GM19193 (cell line): ENCODE measurements at regions not wholly inside any gene's neighbourhood (a gene's known extent, or its start where the extent isn't known, plus 50 kb on each side); places are given as distances from the start of the nearest gene placed in this dataset.

ENCODE experiments used
- POLR2A ChIP-seq: IDR thresholded peaks from 4 replicates; pipeline ENCODE4 v1.6.1; 2011; ENCODE audit not compliant: insufficient read depth, insufficient read length; ENCODE audit errors: extremely low read depth

DNA sequence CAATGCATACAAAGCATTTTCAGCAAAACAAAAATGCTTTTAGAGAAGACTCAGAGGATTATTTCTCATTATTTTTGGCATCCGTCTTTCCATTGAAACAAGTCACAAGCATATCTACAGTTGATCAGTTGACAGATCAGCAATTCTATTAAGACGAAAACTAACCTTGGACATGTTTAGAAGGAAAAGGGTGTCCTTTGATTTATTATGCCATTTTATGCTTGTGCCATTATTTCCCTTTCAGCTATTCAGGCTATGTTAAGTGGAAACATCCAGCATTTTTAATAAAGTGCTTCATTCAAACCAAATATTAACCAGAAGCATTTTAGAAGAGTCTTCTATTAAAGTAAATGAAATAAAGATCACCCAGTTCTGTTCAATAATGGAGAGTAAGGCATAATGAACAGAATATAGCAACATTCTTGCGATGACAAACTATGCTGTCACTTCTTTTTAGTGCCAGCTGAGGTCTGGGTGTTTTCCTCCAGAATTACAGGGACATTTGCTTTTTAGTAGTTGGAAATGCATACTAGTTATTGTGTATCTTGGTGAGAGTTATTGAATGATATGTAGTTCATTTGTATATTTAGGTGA lies 481.4 kb downstream of the PLA2G4A start:
- TF ChIP-seq POLR2A: no peak

- no peak for TF ChIP-seq POLR2A
Measured at GRCh38 chr1:187313115-187313514, 484.4 kb downstream of the PLA2G4A start.

GRCh38 chr1:187326557-187326956 lies 497.8 kb downstream of the PLA2G4A start:
- no peak for TF ChIP-seq POLR2A

- no peak for TF ChIP-seq POLR2A
Measured at GRCh38 chr1:187336441-187337168, 507.9 kb downstream of the PLA2G4A start.

- TF ChIP-seq POLR2A: no peak
Measured at GRCh38 chr1:187338762-187339412, 510.1 kb downstream of the PLA2G4A start.

GRCh38 chr1:187342495-187342894 lies 513.7 kb downstream of the PLA2G4A start:
- TF ChIP-seq POLR2A: no peak

DNA sequence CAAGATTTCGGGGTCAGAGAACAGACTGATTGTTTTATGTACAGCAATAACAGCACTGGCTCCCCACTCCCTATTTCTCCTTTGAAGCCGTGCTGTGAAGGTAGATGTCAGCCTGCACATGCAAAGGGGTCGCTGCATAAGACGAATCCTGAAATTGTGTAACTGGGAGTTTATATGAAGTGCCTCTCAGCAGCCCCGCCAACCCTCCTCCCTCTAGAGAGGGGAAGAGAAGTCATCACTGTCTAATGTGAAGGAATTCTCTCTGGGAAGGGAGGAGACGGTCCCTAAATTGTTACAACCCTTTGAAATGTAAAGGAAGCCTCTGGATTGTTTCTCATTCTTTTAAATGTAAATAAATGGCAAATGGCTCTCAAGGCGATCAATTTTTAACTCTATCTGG lies 545.3 kb downstream of the PLA2G4A start:
- no peak for TF ChIP-seq POLR2A

DNA sequence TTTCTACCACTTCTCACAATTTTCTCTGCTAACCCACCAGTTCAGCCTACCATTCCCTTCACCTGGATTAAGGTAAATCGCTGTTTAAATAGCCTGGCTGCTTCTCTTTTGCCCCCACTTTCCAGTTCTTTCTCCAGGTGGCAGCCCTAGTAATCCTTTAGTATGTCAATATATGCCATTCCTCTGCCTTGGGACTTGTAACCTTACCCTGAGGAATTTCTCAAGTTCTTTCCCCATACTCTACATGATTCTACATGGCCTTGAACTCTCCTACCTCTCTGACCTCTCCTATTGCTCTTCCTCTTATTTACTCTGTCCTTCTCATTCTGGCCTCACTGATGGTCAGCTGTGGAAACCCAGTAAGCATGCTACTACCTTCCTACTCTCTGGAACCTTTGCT lies 546.0 kb downstream of the PLA2G4A start:
- no peak for TF ChIP-seq POLR2A

DNA sequence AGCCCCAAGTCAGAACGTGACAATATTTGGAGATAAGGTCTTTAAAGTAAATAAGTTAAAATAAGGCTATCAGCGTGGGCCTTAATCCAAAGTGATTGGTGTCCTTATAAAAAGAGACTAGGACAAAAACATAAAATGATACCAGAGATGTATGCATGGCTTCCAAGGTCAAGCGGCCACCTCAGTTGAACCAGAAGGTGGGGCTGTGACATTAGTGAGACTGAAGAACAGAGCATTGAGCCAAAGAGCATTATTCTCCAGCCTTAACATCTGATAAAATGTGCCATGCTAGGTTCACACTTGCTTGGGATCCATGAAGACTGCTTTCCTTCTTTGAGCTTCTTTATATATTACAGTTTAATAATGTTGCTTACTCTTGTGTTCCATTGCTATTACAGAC lies 554.6 kb downstream of the PLA2G4A start:
- no peak for TF ChIP-seq POLR2A

GRCh38 chr1:187384504-187384903 lies 555.8 kb downstream of the PLA2G4A start:
- TF ChIP-seq POLR2A: no peak

- TF ChIP-seq POLR2A: no peak
Measured at GRCh38 chr1:187390215-187390818, 561.6 kb downstream of the PLA2G4A start.

GRCh38 chr1:187396226-187396625 lies 567.5 kb downstream of the PLA2G4A start:
- no peak for TF ChIP-seq POLR2A

DNA sequence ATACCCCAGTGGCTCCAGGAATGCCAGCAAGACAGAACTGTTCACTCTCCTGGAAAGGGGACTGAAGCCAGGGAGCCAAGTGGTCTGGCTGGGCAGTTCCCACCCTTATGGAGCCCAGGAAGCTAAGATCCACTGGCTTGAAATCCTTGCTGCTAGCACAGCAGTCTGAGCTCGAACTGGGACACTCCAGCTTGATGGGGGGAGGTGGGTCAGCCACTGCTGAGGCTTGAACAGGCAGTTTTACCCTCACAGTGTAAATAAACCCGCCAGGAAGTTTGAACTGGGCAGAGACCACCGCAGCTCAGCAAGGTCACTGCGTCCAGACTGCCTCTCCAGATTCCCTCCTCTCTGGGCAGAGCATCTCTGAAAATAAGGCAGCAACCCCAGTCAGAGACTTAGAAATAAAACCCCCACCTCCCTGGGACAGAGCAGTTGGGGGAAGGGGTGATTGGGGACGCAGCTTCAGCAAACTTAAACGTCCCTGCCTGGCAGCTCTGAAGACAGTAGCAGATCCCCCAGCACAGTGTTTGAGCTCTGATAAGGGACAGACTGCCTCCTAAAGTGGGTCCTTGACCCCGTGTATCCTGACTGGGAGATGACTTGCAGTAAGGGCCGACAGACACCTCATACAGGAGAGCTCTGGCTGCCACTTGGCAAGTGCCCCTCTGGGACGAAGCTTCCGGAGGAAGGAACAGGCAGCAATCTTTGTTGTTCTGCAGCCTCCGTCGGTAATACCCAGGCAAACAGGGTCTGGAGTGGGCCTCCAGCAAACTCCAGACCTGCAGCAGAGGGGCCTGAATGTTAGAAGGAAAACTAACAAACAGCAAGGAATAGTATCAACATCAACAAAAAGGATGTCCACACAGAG lies 568.4 kb downstream of the PLA2G4A start:
- no peak for TF ChIP-seq POLR2A

DNA sequence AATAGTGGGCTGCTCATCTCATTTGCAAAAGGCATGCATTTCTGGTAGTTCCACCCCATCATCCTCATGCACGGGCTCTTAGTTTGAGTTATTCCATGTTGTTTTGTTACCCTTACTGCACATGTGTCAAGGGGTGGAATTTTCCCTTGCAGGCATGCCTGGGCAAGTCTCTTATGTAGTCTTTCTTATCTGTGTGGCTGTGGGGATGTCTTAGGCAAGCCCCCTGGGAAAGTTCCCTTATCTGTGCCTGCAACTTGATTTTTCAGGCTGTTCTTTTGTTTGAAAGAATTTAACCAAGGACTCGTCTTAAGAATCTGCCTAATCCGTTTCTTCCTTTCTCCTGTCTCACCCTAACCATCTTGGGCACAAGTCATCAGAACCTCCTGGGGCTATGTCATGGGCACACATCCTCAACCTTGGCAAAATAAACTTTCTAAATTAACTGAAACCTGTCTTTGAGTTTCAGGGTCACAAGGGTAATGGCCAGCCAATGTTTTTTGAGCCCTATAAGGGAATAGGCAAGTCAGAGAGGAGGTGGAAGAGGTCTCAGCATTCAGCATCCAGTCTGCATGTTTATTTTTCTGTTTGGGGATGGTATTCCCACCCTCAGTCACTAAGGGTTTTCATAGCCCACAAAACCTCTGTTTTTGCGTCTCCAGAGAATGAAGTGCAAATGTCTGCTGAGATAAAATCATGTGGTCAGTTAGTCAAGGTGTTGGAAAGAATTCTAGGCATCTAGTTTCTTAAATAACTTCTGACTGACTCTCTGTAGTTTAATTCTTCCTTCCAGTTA lies 579.7 kb downstream of the PLA2G4A start:
- TF ChIP-seq POLR2A: no peak

DNA sequence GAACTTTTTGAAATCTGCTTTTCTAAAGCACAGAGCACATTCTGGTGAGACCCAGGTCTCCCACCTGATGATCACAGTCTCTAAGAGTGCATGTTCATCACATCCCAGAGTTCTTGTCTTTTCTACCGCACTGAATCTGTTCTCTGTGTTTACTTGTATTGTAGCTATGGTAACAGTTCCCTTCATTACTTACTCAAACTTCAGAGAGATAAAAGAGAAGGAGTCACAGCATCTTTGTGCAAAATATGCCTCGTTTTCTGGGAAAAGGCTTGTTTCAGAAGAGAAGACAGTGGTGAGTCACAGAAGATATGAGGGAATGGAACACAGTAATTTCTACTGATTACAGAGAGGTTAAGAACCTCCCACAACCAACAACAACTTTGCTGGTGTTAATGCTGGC lies 580.6 kb downstream of the PLA2G4A start:
- TF ChIP-seq POLR2A: no peak

DNA sequence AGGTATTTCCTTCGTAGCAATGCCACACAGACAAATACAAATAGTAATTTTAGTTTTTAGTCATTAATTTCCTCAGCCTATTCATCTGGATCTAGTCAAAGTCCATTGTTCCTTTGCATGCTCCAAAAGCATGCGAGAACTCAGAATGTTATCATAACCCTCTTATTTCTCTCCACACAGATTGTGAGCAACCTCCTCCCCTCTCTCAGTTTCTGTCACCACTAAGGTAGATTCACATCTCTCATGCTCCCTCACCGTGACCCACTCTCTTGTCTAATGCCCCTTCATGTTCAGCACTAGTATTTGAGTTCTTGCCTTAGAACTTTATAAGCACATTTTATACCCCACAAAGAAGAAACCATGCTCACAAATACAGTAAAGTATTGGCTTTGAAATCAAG lies 582.4 kb downstream of the PLA2G4A start:
- no peak for TF ChIP-seq POLR2A
